ENCODE measurements at regions not wholly inside any gene's neighbourhood (a gene's known extent, or its start where the extent isn't known, plus 50 kb on each side); places are given as distances from the start of the nearest gene placed in this dataset.

DNA sequence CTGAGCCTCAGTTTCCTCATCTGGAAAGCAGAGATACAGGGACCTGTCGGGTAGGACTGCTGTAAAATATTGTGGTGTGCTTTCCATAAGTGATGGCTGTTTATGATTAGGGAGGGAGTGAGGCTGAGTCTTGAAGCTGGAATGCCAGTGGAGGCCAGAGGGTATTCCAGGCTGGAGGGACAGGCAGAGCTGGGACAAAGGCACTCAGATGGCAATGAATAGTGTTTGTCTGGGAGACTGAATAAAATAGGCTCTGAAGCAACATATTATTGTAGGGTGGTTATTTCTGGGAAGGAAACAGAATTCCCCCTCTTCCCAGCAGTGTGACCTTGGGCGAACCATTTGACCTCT, 120.7 kb downstream of the INHBB start:
- DNase-seq: no peak
- Histone ChIP-seq H3K9me2 (replicated peaks; ENCODE audit: insufficient read depth, low read length) (no peaks in the 10 kb centered on the region), H3K79me2 (ENCODE audit: low read length) (no peaks in the 10 kb centered on the region), H3K9ac (ENCODE audit: low read length) (no peak overlapping the region), H3K36me3 (replicated peaks; ENCODE audit: insufficient read depth, low read length) (no peaks in the 10 kb centered on the region), H3K4me1 (ENCODE audit: low read length) (no peaks in the 10 kb centered on the region), H3K27me3 (replicated peaks; ENCODE audit: insufficient read depth, low read length) (no peaks in the 10 kb centered on the region), H4K20me1 (ENCODE audit: insufficient read depth, low read length) (no peaks in the 10 kb centered on the region), H3K4me2 (ENCODE audit: low read depth, low read length) (no peak overlapping the region), H3K4me3 (ENCODE audit: low read length) (no peak overlapping the region), H3K9me3 (replicated peaks; ENCODE audit: insufficient read depth, low read length) (no peaks in the 10 kb centered on the region), H3K27ac (ENCODE audit: low read length) (no peak overlapping the region), H2AFZ (ENCODE audit: low read length) (no peak overlapping the region), H3F3A (ENCODE audit: insufficient read depth, low read length) (no peaks in the 10 kb centered on the region)
- TF ChIP-seq, protein P1, sequence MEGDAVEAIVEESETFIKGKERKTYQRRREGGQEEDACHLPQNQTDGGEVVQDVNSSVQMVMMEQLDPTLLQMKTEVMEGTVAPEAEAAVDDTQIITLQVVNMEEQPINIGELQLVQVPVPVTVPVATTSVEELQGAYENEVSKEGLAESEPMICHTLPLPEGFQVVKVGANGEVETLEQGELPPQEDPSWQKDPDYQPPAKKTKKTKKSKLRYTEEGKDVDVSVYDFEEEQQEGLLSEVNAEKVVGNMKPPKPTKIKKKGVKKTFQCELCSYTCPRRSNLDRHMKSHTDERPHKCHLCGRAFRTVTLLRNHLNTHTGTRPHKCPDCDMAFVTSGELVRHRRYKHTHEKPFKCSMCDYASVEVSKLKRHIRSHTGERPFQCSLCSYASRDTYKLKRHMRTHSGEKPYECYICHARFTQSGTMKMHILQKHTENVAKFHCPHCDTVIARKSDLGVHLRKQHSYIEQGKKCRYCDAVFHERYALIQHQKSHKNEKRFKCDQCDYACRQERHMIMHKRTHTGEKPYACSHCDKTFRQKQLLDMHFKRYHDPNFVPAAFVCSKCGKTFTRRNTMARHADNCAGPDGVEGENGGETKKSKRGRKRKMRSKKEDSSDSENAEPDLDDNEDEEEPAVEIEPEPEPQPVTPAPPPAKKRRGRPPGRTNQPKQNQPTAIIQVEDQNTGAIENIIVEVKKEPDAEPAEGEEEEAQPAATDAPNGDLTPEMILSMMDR (IDR thresholded peaks at IDR 0.05; ENCODE audit: low read length): no peak
- no peak for TF ChIP-seq EZH2 (optimal IDR thresholded peaks at IDR 0.05; ENCODE audit: low read depth, low read length)
- TF ChIP-seq EZH2phosphoT487 (IDR thresholded peaks at IDR 0.05; ENCODE audit: low read length): no peak

GRCh38 chr2:120468136-120468535, 122.2 kb downstream of the INHBB start:
- no peaks in the 10 kb centered on the region for H3K36me3 ChIP-seq (replicated peaks; ENCODE audit: insufficient read depth, low read length)
- H3K9me2 ChIP-seq (replicated peaks; ENCODE audit: insufficient read depth, low read length): no peaks in the 10 kb centered on the region
- H2AFZ ChIP-seq (ENCODE audit: low read length): no peak overlapping the region
- H3K4me3 ChIP-seq (ENCODE audit: low read length): no peak overlapping the region
- DNase-seq: no peak
- no peak overlapping the region for H3K4me2 ChIP-seq (ENCODE audit: low read depth, low read length)
- H4K20me1 ChIP-seq (ENCODE audit: insufficient read depth, low read length): no peaks in the 10 kb centered on the region
- H3K9ac ChIP-seq (ENCODE audit: low read length): no peak overlapping the region
- H3K4me1 ChIP-seq (ENCODE audit: low read length): no peaks in the 10 kb centered on the region
- no peaks in the 10 kb centered on the region for H3K79me2 ChIP-seq (ENCODE audit: low read length)
- H3F3A ChIP-seq (ENCODE audit: insufficient read depth, low read length): no peaks in the 10 kb centered on the region
- TF ChIP-seq EZH2phosphoT487 (IDR thresholded peaks at IDR 0.05; ENCODE audit: low read length) (no peak), EZH2 (optimal IDR thresholded peaks at IDR 0.05; ENCODE audit: low read depth, low read length) (no peak)
- TF ChIP-seq, protein P1 (IDR thresholded peaks at IDR 0.05; ENCODE audit: low read length): no peak
- no peak overlapping the region for H3K27ac ChIP-seq (ENCODE audit: low read length)
- H3K27me3 ChIP-seq (replicated peaks; ENCODE audit: insufficient read depth, low read length): no peaks in the 10 kb centered on the region
- H3K9me3 ChIP-seq (replicated peaks; ENCODE audit: insufficient read depth, low read length): no peaks in the 10 kb centered on the region

DNA sequence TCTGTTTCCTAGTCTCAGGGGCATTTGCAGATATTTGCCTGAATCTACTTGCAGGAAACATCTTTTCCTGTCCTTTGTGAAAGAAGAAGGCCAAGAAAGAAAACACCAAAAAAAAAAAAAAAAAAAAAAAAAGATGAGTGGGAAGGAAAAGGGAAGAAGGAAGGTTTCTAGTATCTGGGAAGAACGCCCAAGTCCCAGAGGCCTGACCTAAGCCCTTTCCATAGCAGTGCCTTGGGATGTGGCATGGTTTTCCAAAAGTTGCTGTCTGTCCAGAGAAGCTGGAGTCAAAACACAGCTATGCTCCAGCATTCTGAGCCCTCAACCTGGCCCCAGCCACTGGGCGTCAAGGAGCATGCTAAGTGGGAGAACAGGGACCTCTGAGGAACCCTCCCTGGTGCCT, 123.5 kb downstream of the INHBB start:
- H3K27ac ChIP-seq (ENCODE audit: low read length): no peak overlapping the region
- no peaks in the 10 kb centered on the region for H4K20me1 ChIP-seq (ENCODE audit: insufficient read depth, low read length)
- H3K79me2 ChIP-seq (ENCODE audit: low read length): no peaks in the 10 kb centered on the region
- H2AFZ ChIP-seq (ENCODE audit: low read length): no peak overlapping the region
- no peaks in the 10 kb centered on the region for H3F3A ChIP-seq (ENCODE audit: insufficient read depth, low read length)
- H3K27me3 ChIP-seq (replicated peaks; ENCODE audit: insufficient read depth, low read length): no peaks in the 10 kb centered on the region
- H3K9ac ChIP-seq (ENCODE audit: low read length): no peak overlapping the region
- no peaks in the 10 kb centered on the region for H3K4me1 ChIP-seq (ENCODE audit: low read length)
- H3K9me2 ChIP-seq (replicated peaks; ENCODE audit: insufficient read depth, low read length): no peaks in the 10 kb centered on the region
- H3K9me3 ChIP-seq (replicated peaks; ENCODE audit: insufficient read depth, low read length): no peaks in the 10 kb centered on the region
- no peak for DNase-seq
- TF ChIP-seq EZH2 (optimal IDR thresholded peaks at IDR 0.05; ENCODE audit: low read depth, low read length) (no peak), EZH2phosphoT487 (IDR thresholded peaks at IDR 0.05; ENCODE audit: low read length) (no peak)
- TF ChIP-seq, protein P1 (IDR thresholded peaks at IDR 0.05; ENCODE audit: low read length): no peak
- H3K36me3 ChIP-seq (replicated peaks; ENCODE audit: insufficient read depth, low read length): no peaks in the 10 kb centered on the region
- H3K4me3 ChIP-seq (ENCODE audit: low read length): no peak overlapping the region
- H3K4me2 ChIP-seq (ENCODE audit: low read depth, low read length): no peak overlapping the region

Data from MM.1S (cell line).